HEK293 (cell line): ENCODE measurements at regions not wholly inside any gene's neighbourhood (a gene's known extent, or its start where the extent isn't known, plus 50 kb on each side); places are given as distances from the start of the nearest gene placed in this dataset.

Source experiments
- CTCF ChIA-PET: fragments of 350-600 bp; formaldehyde crosslinking; extraction: SDS; loops from one replicate; lab custom pipeline; 2021; ENCODE audit warnings: antibody characterized with exemption; lab: Yijun Ruan, JAX
- POLR2A ChIA-PET: fragments of 300-600 bp; formaldehyde crosslinking; extraction: SDS; loops from one replicate; lab custom pipeline; 2020; ENCODE audit warnings: antibody characterized with exemption, inconsistent platforms; lab: Yijun Ruan, JAX
- H3K27ac ChIP-seq: fragments of 200-500 bp; sonication (Bioruptor generic); 2 replicates; pipeline ENCODE4 v1.5.1; 2014; ENCODE audit warnings: low read depth, low read length, control low read depth, inconsistent platforms; ENCODE audit errors: extremely low read depth
- H3K36me3 ChIP-seq, 2 experiments: fragments of 200-500 bp in 1 of 2; sonication (Bioruptor generic) in 1 of 2; 1 replicate in 1 of 2; 2 replicates in 1 of 2; pipeline ENCODE4 v1.5.1; 2014 to 2017; ENCODE audit warnings: inconsistent platforms in 2 of 2, low read length in 2 of 2; ENCODE audit not compliant: control insufficient read depth in 2 of 2, insufficient read depth in 1 of 2
- H3K4me1 ChIP-seq: fragments of 200-500 bp; sonication (Bioruptor generic); 2 replicates; pipeline ENCODE4 v1.5.1; 2014; ENCODE audit warnings: mild to moderate bottlenecking, low read length, inconsistent platforms; ENCODE audit not compliant: control insufficient read depth, insufficient read depth
- H3K4me3 ChIP-seq: 2 replicates; pipeline ENCODE4 v1.5.1; 2011; ENCODE audit warnings: low read depth, mild to moderate bottlenecking, control low read depth, low read length, moderate library complexity
- H3K9me3 ChIP-seq: fragments of 200-500 bp; sonication (Bioruptor generic); 2 replicates; pipeline ENCODE4 v1.5.1; 2014; ENCODE audit warnings: low read depth, low read length, inconsistent platforms; ENCODE audit not compliant: control insufficient read depth, insufficient read depth
- ELK4 ChIP-seq: IDR thresholded peaks from 2 replicates; pipeline ENCODE4 v1.6.1; 2011; ENCODE audit warnings: mild to moderate bottlenecking, low read depth, low read length, borderline replicate concordance
- KLF1 ChIP-seq: fragments of 450-650 bp; formaldehyde crosslinking; IDR thresholded peaks from 2 replicates; pipeline ENCODE4 v1.5.1; 2016; ENCODE audit warnings: missing biosample characterization, missing genetic modification characterization
- KLF7 ChIP-seq: fragments of 450-650 bp; formaldehyde crosslinking; IDR thresholded peaks from 2 replicates; pipeline ENCODE4 v1.5.1; 2016; ENCODE audit warnings: missing biosample characterization, missing genetic modification characterization, borderline replicate concordance
- KLF8 ChIP-seq: fragments of 450-650 bp; formaldehyde crosslinking; IDR thresholded peaks from 2 replicates; pipeline ENCODE4 v1.5.1; 2016; ENCODE audit warnings: missing biosample characterization, missing genetic modification characterization
- MYNN ChIP-seq: fragments of 450-650 bp; formaldehyde crosslinking; IDR thresholded peaks from 2 replicates; pipeline ENCODE4 v1.5.1; 2016; ENCODE audit warnings: missing biosample characterization, missing genetic modification characterization, borderline replicate concordance
- PBX3 ChIP-seq: sonication (generic); formaldehyde crosslinking; IDR thresholded peaks from 2 replicates; pipeline ENCODE4 v1.8.1; 2022; ENCODE audit warnings: mild to moderate bottlenecking, moderate library complexity, missing genetic modification reagents
- PRDM1 ChIP-seq: fragments of 450-650 bp; formaldehyde crosslinking; IDR thresholded peaks from 2 replicates; pipeline ENCODE4; 2016; ENCODE audit warnings: missing biosample characterization, missing genetic modification characterization
- PRDM6 ChIP-seq: fragments of 450-650 bp; formaldehyde crosslinking; IDR thresholded peaks from 2 replicates; pipeline ENCODE4 v1.5.1; 2017; ENCODE audit warnings: missing biosample characterization, missing genetic modification characterization
- SP7 ChIP-seq: fragments of 450-650 bp; formaldehyde crosslinking; IDR thresholded peaks from 2 replicates; pipeline ENCODE4 v1.5.1; 2016; ENCODE audit warnings: missing biosample characterization, missing genetic modification characterization
- ZBTB1 ChIP-seq: fragments of 450-650 bp; formaldehyde crosslinking; IDR thresholded peaks from 2 replicates; pipeline ENCODE4 v1.5.1; 2016; ENCODE audit warnings: missing biosample characterization, missing genetic modification characterization
- ZBTB20 ChIP-seq: fragments of 450-650 bp; formaldehyde crosslinking; IDR thresholded peaks from 2 replicates; pipeline ENCODE4 v1.5.1; 2016; ENCODE audit warnings: missing biosample characterization, missing genetic modification characterization
- ZBTB21 ChIP-seq: fragments of 450-650 bp; formaldehyde crosslinking; IDR thresholded peaks from 2 replicates; pipeline ENCODE4 v1.5.1; 2017; ENCODE audit warnings: missing biosample characterization, missing genetic modification characterization
- ZBTB49 ChIP-seq: fragments of 450-650 bp; formaldehyde crosslinking; IDR thresholded peaks from 2 replicates; pipeline ENCODE4 v1.5.1; 2016; ENCODE audit warnings: missing biosample characterization, missing genetic modification characterization, low read depth
- ZFP3 ChIP-seq: fragments of 450-650 bp; formaldehyde crosslinking; IDR thresholded peaks from 2 replicates; pipeline ENCODE4 v1.5.1; 2016; ENCODE audit warnings: low read depth, missing biosample characterization, missing genetic modification characterization
- ZNF121 ChIP-seq: fragments of 450-650 bp; formaldehyde crosslinking; IDR thresholded peaks from 2 replicates; pipeline ENCODE4 v1.5.1; 2016; ENCODE audit warnings: missing biosample characterization, missing genetic modification characterization
- ZNF214 ChIP-seq: fragments of 450-650 bp; formaldehyde crosslinking; IDR thresholded peaks from 2 replicates; pipeline ENCODE4 v1.5.1; 2017; ENCODE audit warnings: missing biosample characterization, mild to moderate bottlenecking, missing genetic modification characterization, borderline replicate concordance
- ZNF23 ChIP-seq: fragments of 450-650 bp; formaldehyde crosslinking; IDR thresholded peaks from 2 replicates; pipeline ENCODE4 v1.5.1; 2016; ENCODE audit warnings: missing biosample characterization, missing genetic modification characterization, borderline replicate concordance
- ZNF24 ChIP-seq: fragments of 450-650 bp; formaldehyde crosslinking; IDR thresholded peaks from 2 replicates; pipeline ENCODE4 v1.5.1; 2016; ENCODE audit warnings: missing biosample characterization, missing genetic modification characterization
- ZNF266 ChIP-seq: fragments of 450-650 bp; formaldehyde crosslinking; IDR thresholded peaks from 2 replicates; pipeline ENCODE4 v1.5.1; 2016; ENCODE audit warnings: missing biosample characterization, missing genetic modification characterization, low read depth
- ZNF48 ChIP-seq: fragments of 450-650 bp; formaldehyde crosslinking; IDR thresholded peaks from 2 replicates; pipeline ENCODE4 v1.5.1; 2016; ENCODE audit warnings: missing biosample characterization, missing genetic modification characterization
- ZNF548 ChIP-seq: fragments of 450-650 bp; formaldehyde crosslinking; IDR thresholded peaks from 2 replicates; pipeline ENCODE4 v1.5.1; 2016; ENCODE audit warnings: missing biosample characterization, missing genetic modification characterization
- ZNF560 ChIP-seq: fragments of 450-650 bp; formaldehyde crosslinking; IDR thresholded peaks from 2 replicates; pipeline ENCODE4 v1.5.1; 2017; ENCODE audit warnings: missing biosample characterization, missing genetic modification characterization, borderline replicate concordance
- ZNF610 ChIP-seq: fragments of 450-650 bp; formaldehyde crosslinking; IDR thresholded peaks from 2 replicates; pipeline ENCODE4 v1.5.1; 2016; ENCODE audit warnings: missing biosample characterization, missing genetic modification characterization, borderline replicate concordance
- ZNF623 ChIP-seq: fragments of 450-650 bp; formaldehyde crosslinking; IDR thresholded peaks from 2 replicates; pipeline ENCODE4 v1.5.1; 2016; ENCODE audit warnings: missing biosample characterization, missing genetic modification characterization
- ZNF670 ChIP-seq: fragments of 450-650 bp; formaldehyde crosslinking; IDR thresholded peaks from 2 replicates; pipeline ENCODE4 v1.5.1; 2016; ENCODE audit warnings: missing biosample characterization, missing genetic modification characterization, low read depth
- ZNF677 ChIP-seq: fragments of 450-650 bp; IDR thresholded peaks from 2 replicates; pipeline ENCODE4 v1.5.0; 2018; ENCODE audit warnings: missing biosample characterization, mild to moderate bottlenecking, missing genetic modification characterization, moderate library complexity
- ZNF768 ChIP-seq: fragments of 450-650 bp; formaldehyde crosslinking; IDR thresholded peaks from 2 replicates; pipeline ENCODE4 v1.5.1; 2018; ENCODE audit warnings: missing biosample characterization, mild to moderate bottlenecking, missing genetic modification characterization

GRCh38 chr5:24368115-24368514, 276.7 kb downstream of the CDH10 start:
- Histone ChIP-seq H3K4me3 (no peak overlapping the region), H3K9me3 (no peaks in the 10 kb centered on the region), H3K27ac (no peak overlapping the region), H3K36me3 (no peaks in the 10 kb centered on the region)
- TF ChIP-seq ZNF214 (tag by site-specific recombination) (no peak), PBX3 (CRISPR knock-in tag) (no peak), ZNF610 (tag by site-specific recombination) (no peak), ELK4 (no peak), ZNF623 (tag by site-specific recombination) (no peak)
- TF ChIP-seq, all 188 proteins: peak for 0
- CTCF ChIA-PET = no interaction called here
- POLR2A ChIA-PET = no interaction called here
- no peaks in the 10 kb centered on the region for H3K4me1 ChIP-seq

- CTCF ChIA-PET = no interaction called here
- POLR2A ChIA-PET = no interaction called here
- Histone ChIP-seq H3K36me3 (no peaks in the 10 kb centered on the region), H3K4me3 (no peak overlapping the region), H3K27ac (no peak overlapping the region), H3K4me1 (no peaks in the 10 kb centered on the region), H3K9me3 (no peaks in the 10 kb centered on the region)
- TF ChIP-seq ZNF548 (tag by site-specific recombination) (no peak), PRDM6 (tag by site-specific recombination) (no peak), ZBTB1 (tag by site-specific recombination) (no peak), KLF1 (tag by site-specific recombination) (no peak), MYNN (tag by site-specific recombination) (no peak), ZNF560 (tag by site-specific recombination) (no peak), KLF8 (tag by site-specific recombination) (no peak), ZBTB21 (tag by site-specific recombination) (no peak), ZNF266 (tag by site-specific recombination) (no peak), KLF7 (no peak), ZNF670 (no peak), ZNF23 (tag by site-specific recombination) (no peak), ZNF121 (tag by site-specific recombination) (no peak), ZNF48 (no peak), ZFP3 (tag by site-specific recombination) (no peak)
Measured at GRCh38 chr5:24376210-24376609, 268.6 kb downstream of the CDH10 start.

- ChIA-PET CTCF (no interaction called here), POLR2A (no interaction called here)
- Histone ChIP-seq H3K36me3 (no peaks in the 10 kb centered on the region), H3K27ac (no peak overlapping the region), H3K9me3 (no peaks in the 10 kb centered on the region), H3K4me3 (no peak overlapping the region), H3K4me1 (no peaks in the 10 kb centered on the region)
- TF ChIP-seq ZNF610 (tag by site-specific recombination) = no peak
- no peak for TF ChIP-seq SP7
- TF ChIP-seq PRDM1 (tag by site-specific recombination) = no peak
- no peak for TF ChIP-seq ZNF768
- no peak for TF ChIP-seq ZNF677 (tag by site-specific recombination)
- TF ChIP-seq ZBTB20 = no peak
- no peak for TF ChIP-seq ZNF24 (tag by site-specific recombination)
- no peak for TF ChIP-seq ZBTB49 (tag by site-specific recombination)
Measured at GRCh38 chr5:24376616-24377015, 268.2 kb downstream of the CDH10 start.
